NOMO-1 treated with dmso at 0.1 percent for 144 hours (cell line): ENCODE measurements at regions not wholly inside any gene's neighbourhood (a gene's known extent, or its start where the extent isn't known, plus 50 kb on each side); places are given as distances from the start of the nearest gene placed in this dataset.
"Not testable (repeated sequence)": the region's sequence is repeated elsewhere in the genome, so short reads cannot be mapped to it uniquely, and the experiment has no call there.

Experiments
- DNase-seq: peaks from one replicate; lab custom pipeline; 2025; ENCODE audit not compliant: unreplicated experiment; lab: John Stamatoyannopoulos, UW

GRCh38 chr4:146076081-146076480 lies 99.4 kb upstream of the LSM6 start:
- DNase-seq: no peak

DNA sequence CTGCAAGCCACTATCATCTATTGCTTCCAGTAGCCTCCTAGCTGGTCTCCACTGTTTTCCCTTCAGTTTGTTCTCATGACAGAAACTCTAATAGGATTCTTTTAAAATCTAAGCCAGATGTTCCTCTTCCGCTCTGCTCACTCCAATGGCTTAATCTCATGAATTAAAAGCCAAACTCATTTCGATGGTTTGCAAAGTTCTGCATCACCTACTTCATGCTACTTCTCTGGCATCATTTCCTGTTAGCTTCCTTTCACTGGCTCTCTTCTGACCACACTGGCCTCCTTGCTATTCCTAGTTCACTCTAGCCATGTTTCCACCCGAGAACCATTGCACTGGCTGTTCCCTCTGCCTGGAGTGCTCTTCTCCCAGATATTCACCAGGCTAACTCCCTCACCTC lies 102.0 kb upstream of the LSM6 start:
- DNase-seq: no peak

DNA sequence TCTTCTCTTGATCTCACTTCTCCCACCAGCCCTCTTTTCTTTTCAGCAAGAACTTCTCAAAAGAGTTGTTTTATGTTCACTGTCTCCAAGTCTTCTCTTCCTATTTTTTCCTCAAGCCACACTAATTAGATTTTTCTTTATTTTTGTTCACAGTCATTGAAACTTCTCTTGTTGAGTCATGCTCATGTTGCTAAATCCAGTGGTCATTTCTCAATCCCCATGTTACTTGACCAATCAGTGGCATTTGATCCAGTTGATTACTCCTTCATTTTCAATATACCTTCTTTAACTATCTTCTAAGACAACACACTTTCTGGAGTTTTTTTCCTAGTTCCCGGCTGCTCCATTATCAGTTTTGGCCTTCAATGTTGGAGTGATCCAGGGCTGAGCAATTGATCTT lies 103.1 kb upstream of the LSM6 start:
- peak; percentile 57 for DNase-seq

DNA sequence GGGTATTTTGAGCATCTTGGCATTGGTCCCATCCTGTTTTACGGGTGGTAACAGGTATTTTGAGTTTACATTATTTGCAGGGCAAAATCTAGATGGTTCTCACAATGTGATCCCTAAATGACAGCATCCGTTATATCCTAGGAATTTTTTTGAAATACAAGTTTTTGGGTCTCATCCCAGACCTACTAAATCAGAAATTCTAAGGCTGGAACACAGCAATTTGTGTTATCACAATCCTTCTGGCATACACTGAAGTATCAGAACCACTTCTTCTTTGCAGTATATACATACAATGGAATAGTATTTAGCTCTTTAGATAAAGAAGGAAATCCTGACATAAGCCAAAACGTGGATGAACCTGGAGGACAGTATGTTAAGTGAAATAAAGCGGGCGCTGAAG lies 104.1 kb upstream of the LSM6 start:
- no peak for DNase-seq

DNA sequence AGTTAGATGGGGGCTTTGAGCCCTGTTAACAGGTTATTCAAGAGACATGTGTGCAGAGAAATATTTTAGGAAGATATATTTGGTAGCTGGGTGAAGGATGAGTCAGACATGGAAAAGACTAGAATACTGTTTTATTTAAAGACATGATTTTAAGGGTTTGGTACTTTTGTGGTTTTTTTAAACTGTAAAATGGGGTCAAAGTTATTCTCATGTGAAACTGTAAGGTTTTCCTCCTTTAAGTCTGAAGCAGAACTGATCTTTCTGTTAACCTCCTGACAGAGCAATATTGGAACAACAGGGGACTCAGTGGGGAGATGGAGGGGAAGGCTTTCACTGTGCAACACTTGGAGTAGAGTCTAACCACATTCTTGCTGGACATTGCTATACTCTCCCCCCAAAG lies 112.4 kb upstream of the LSM6 start:
- no peak for DNase-seq

DNA sequence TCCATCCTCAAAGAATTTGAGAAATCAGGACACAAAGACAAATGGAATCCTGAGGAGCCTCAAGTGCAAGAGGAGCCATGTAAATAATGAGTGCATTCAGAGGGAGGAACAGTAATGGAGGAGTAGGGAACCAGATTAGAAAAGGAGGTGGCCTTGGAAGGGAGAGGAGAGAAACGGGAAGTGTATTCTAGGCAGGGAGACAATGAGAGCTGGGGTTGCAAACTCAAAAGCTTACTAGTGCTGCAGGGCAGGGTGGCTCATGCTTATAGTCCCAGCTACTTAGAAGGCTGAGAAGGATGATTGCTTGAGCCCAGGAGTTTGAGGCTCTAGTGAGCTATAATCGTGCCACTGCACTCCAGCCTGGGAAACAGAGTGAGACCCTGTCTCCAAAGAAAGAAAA lies 113.2 kb upstream of the LSM6 start:
- peak; percentile 36 for DNase-seq

GRCh38 chr4:146061610-146062334 lies 113.7 kb upstream of the LSM6 start:
- no peak for DNase-seq

DNA sequence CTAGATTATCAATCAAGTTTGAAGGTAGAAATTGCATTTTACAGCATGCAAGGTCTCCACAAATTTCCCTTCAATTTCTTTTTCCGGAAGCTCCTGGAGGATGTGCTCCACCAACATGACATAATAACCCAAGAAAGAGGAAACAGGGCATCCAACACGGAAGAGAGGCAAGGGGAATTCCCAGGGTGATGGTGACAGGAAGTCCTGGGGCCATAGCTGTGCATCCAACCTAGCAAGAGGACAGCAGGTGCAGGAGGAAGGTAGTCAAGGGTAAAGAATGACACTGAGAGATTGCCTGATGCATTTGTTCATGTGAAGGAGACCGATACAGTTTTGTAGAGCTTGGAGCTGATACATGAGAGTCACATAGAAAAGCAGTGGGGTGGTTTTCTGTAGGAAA lies 115.7 kb upstream of the LSM6 start:
- DNase-seq: no peak

GRCh38 chr4:146059151-146059550 lies 116.4 kb upstream of the LSM6 start:
- peak; percentile 44 for DNase-seq

GRCh38 chr4:146058531-146058930 lies 117.0 kb upstream of the LSM6 start:
- no peak for DNase-seq

GRCh38 chr4:146054676-146055075 lies 116.1 kb upstream of the ZNF827 start:
- no peak for DNase-seq

DNA sequence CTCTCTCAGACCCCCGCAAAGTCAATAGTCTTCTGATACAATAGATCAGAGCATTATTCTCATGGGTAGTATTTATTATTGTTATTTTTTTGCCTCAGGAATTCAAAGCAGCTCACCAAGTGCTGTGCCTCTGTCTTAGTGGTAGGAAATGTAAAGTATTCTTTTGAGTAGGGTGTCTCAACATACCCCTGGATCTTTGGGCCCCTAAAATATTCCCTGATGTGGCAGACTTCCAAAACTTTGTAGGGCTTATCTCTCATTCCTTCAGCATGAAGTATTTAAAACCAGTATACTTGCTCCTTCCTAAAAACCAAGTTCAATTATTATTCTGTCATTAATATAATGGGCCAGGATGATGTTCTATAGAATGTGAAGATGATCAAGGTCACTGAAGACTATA lies 115.3 kb upstream of the ZNF827 start:
- no peak for DNase-seq

DNA sequence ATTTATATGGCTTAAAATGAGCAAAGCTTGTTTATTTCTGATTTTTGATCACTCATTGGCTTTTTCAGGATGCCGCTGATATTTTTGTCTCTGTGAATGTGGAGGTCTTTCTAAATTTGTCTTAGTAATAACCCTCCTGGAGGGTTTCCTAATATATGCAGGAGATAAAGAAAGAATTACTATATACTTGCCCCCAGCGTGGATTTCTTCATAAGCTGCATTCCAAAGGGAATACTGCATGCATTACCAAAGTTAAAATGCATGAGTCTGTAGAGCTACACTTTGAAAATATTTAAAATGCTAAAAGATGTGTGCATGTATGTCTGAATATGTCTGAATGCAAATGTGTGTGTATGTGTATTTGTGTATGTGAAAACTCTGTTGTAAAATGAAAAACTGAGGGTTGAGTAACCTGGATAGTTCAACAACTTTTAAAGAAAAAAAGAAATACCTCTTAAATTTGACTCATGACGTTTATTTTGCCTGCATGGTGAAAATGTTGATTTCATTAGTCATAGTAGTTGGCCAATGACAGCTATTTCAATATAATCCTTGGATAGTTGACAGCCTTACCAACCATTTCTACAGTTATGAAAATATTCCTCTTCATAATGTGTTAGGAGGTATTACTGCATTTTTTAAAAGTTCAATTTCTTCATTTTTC lies 113.2 kb upstream of the ZNF827 start:
- no peak for DNase-seq

DNA sequence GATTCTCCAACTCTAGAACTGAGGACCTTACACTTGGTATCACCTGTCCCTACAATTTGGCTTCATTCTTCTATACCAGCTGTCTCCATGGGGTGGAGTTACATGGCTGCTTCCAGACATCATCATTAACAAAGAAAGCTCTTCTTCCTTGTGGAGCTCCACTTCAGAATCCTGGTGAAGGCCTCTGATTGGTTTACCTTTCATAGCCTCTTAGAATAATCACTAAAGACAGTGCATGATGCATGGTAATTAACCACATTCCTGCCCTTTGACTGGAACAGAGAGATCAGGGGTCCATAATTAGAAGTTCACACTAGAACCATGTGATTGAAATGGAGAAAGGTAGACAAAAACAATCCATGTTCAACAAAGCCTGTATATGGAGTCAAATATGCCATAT lies 112.6 kb upstream of the ZNF827 start:
- no peak for DNase-seq

DNA sequence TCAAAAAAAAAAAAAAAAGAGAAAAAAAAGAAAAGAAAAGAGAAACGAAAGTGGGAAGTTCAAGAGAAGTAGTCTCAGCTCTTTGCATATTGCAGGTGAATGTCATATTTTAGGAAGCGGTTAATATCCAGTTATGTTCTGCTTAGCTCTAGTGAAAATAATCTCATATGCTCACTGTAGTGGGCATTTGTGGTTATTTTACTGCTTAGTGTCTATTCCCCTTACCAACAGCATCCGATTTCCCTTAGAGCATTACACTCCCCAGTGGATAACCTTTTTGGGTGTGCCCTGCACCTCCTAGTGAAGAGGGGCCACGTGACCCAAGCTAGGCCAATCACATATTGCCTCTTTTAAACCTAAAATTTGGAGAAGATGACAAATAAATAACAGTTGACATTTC lies 111.2 kb upstream of the ZNF827 start:
- DNase-seq: peak; percentile 73

- not testable (repeated sequence) for DNase-seq
Observed at GRCh38 chr4:146047768-146048167, 109.1 kb upstream of the ZNF827 start.

DNA sequence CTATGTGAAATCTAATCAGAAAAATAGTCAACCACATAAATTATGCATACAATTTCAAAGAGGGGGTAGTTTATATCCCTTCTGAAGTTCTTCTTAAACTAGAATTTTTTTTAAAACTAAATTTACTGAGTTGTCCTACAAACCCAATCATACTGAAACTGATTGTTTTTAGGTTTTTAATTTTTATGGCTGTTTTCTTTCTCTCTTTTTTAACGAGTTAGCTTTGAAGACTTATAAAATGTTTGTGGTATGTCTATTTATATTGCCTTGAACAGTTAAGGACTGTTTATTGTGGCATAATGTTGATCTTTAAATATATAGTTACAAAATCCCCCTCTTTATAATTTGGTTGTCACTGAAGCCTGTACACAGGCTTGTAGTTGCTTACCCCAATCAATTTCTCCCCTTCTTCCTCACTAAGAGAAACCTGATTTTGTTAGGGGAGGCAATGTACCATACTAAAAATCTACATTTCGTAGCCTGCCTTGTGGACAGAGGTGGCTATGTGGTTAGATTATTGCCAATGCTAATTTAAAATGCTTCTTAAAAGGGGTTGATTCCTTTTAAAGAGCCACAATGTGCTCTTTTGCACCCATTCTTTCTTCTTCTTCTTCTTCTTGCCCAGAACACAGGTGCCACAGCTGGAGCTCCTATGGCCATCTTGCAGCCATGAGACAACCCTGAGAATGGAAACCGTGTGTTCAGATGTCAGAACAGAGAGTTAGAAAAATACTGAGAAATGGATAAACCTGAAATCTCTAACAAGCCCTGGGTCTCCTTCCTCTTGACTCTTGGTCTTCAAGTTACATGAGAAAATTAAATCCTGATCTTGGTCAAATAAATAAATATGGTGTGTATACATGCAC lies 102.7 kb upstream of the ZNF827 start:
- DNase-seq: no peak

DNA sequence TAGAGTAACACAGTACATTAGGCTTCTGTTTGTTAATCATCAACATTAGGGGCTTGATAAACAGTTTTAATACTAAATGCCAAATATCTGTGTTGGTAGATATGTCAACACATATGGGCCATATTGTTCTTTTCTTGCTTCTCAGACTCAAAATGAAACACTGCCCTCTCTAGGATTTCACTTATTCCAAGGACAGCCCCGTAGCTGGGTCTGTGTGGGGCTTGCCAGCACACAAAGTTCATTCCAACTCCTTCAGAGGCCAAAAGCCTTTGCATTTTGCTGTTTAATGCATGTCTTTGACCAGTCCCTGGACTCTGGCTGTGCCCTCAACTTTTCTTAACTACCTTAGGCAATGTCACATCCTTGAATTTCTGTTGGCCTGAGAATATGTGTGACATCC lies 102.0 kb upstream of the ZNF827 start:
- DNase-seq: no peak

DNA sequence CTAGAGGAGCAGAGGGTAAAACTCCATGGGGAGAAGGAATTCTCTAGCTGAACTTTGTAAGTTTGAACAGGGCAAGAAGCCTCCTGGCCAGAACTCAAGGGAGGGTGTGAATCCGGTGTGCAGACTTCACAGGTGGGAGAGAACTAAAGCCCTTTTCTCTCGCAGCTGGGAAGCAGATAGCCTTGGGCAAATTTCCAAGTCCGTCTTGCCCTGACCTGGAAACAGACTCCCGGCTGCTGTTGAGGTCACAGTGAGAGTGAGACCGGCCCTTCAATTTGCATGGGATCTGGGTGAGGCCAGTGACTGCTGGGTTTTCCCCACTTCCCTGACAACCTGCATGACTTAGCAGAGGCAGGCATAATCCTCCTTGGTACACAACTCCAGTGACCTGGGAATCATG lies 94.5 kb upstream of the ZNF827 start:
- no peak for DNase-seq

GRCh38 chr4:146032234-146032860 lies 93.7 kb upstream of the ZNF827 start:
- DNase-seq: no peak

- no peak for DNase-seq
Observed at GRCh38 chr4:146029939-146030710, 91.5 kb upstream of the ZNF827 start.
